Stomach (tissue), 8 donors: ENCODE measurements at regions not wholly inside any gene's neighbourhood (a gene's known extent, or its start where the extent isn't known, plus 50 kb on each side); places are given as distances from the start of the nearest gene placed in this dataset.

ENCODE experiments used
- DNase-seq, 2 donors: peaks; one replicate each; pipeline versions ENCODE4 v3.0.0 to v3.0.0-alpha.2; 2013 to 2019
- H3K27ac ChIP-seq, 5 donors: fragments of 200-600 bp in 4 of 5; sonication (generic) in 4 of 5; one replicate each; pipeline ENCODE4 v1.5.1; 2013 to 2019; ENCODE audit warnings: mild to moderate bottlenecking in 1 of 5, moderate library complexity in 1 of 5
- H3K27me3 ChIP-seq, 3 donors: fragments of 200-600 bp; sonication (generic); one replicate each; pipeline ENCODE4 v1.5.1; 2017 to 2019; ENCODE audit warnings: mixed run types in 1 of 3
- H3K36me3 ChIP-seq, 4 donors: fragments of 200-600 bp; sonication (generic); 1 replicate in 3 of 4; 2 replicates in 1 of 4; pipeline ENCODE4 v1.5.1; 2016 to 2019
- H3K4me1 ChIP-seq, 4 donors: fragments of 200-600 bp; sonication (generic); one replicate each; pipeline ENCODE4 v1.5.1; 2016 to 2019
- H3K4me3 ChIP-seq, 4 donors: fragments of 200-600 bp; sonication (generic) in 3 of 4; one replicate each; pipeline ENCODE4 v1.5.1; 2016 to 2019; ENCODE audit warnings: mild to moderate bottlenecking in 1 of 4
- H3K9me3 ChIP-seq, 4 donors: fragments of 200-600 bp; sonication (generic); one replicate each; pipeline ENCODE4 v1.5.1; 2016 to 2019
- EP300 ChIP-seq: sonication (generic); formaldehyde crosslinking; IDR thresholded peaks from one replicate; pipeline ENCODE4 v1.6.1; 2017; ENCODE audit warnings: antibody characterized with exemption
- POLR2A ChIP-seq, 4 donors: fragments of 450-650 bp; IDR thresholded peaks; one replicate each; pipeline ENCODE4 v1.6.1; 2016; ENCODE audit warnings: antibody characterized with exemption in 4 of 4, control low read depth in 2 of 4, mild to moderate bottlenecking in 1 of 4, moderate library complexity in 1 of 4
- POLR2AphosphoS5 ChIP-seq, 3 donors: sonication (generic); formaldehyde crosslinking; IDR thresholded peaks; one replicate each; pipeline ENCODE4 v1.6.1; 2016; ENCODE audit warnings: antibody characterized with exemption in 3 of 3
- WGBS, 5 donors: extraction: QIAGEN DNeasy Blood & Tissue Kit in 3 of 5; methylation state at CpG; one replicate each; pipeline versions ENCODE4 v1.1.5 to v1.1.7; 2013 to 2018; 5-methylcytosine and 5-hydroxymethylcytosine counted together
- intact Hi-C: fragments of 100-400 bp; cut with DNase I; formaldehyde crosslinking; loops from one replicate; pipeline ENCODE4 v1.15.1; 2023; ENCODE audit warnings: low total_unique reads
- TF ChIP-seq, protein P1 (sequence below), 7 experiments: fragments of 450-650 bp in 4 of 7; fragments of 200-600 bp in 3 of 7; sonication (generic) in 3 of 7; IDR thresholded peaks; one replicate each; pipeline ENCODE4 v1.5.1; 2016 to 2019; ENCODE audit warnings: antibody characterized with exemption in 7 of 7, control low read depth in 2 of 7, mild to moderate bottlenecking in 1 of 7
- donor health status: healthy with polysubstance abuse.
- donor health status: Bipolar disorder and iron deficiency.
- donor health status: healthy.

DNA sequence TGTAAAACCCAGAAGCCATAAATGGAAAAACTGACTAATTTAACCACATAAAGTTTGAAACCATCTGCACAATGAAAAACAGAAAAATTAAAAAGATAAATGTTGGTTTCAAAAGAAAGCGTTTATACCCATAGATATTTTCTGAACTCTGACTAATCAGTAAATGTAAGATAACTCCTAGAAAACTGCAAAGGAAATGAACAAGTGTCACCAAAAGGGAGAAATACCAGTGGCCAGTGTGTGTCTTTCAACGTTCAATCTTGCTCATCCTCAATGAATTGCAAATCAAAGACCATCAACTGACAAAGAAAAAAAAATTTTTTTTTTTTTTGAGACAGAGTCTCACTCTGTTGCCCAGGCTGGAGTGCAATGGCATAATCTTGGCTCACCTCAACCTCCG, 180.1 kb downstream of the SYK start:
- intact Hi-C loops = no loop called here

DNA sequence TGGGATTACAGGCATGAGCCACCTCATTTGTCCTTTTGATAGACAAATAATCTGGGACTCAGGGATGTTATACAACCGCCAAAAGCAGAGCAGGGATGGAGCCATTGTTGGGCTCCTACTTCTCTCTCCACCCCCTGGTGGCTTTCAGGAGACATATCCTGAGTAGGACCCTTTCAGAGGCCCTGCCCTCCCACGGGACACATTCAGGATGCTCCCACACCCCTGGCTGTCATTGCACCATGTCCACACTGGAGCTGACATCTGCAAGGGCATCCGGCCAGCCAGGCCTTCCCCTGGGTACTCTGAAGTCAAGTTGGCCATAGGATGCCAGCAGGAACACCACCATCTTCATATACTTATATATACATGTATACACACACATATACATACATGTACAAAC, 181.8 kb downstream of the SYK start:
- intact Hi-C loops = no loop called here
- H3K9me3 ChIP-seq = no peaks in the 10 kb centered on the region
- TF ChIP-seq POLR2A (IDR thresholded peaks at IDR 0.05) (no peak), EP300 (no peak), POLR2AphosphoS5 (IDR thresholded peaks at IDR 0.05) (no peak)
- TF ChIP-seq, protein P1, sequence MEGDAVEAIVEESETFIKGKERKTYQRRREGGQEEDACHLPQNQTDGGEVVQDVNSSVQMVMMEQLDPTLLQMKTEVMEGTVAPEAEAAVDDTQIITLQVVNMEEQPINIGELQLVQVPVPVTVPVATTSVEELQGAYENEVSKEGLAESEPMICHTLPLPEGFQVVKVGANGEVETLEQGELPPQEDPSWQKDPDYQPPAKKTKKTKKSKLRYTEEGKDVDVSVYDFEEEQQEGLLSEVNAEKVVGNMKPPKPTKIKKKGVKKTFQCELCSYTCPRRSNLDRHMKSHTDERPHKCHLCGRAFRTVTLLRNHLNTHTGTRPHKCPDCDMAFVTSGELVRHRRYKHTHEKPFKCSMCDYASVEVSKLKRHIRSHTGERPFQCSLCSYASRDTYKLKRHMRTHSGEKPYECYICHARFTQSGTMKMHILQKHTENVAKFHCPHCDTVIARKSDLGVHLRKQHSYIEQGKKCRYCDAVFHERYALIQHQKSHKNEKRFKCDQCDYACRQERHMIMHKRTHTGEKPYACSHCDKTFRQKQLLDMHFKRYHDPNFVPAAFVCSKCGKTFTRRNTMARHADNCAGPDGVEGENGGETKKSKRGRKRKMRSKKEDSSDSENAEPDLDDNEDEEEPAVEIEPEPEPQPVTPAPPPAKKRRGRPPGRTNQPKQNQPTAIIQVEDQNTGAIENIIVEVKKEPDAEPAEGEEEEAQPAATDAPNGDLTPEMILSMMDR (IDR thresholded peaks at IDR 0.05) = no peak
- no peaks in the 10 kb centered on the region for H3K4me1 ChIP-seq
- 73 to 85% (median 75%) methylated on average over 3 of the region's 3 CpGs for WGBS, 5 donors
- no peak overlapping the region for H3K4me3 ChIP-seq
- H3K36me3 ChIP-seq = no peaks in the 10 kb centered on the region
- no peak overlapping the region for H3K27ac ChIP-seq
- DNase-seq = no peak
- no peaks in the 10 kb centered on the region for H3K27me3 ChIP-seq

More for the DNA sequence above, 180.1 kb downstream of the SYK start:
- H3K9me3 ChIP-seq = no peaks in the 10 kb centered on the region
- WGBS, 5 donors = 79 to 92% (median 89%) methylated on average over 3 of the region's 3 CpGs
- H3K4me1 ChIP-seq = no peaks in the 10 kb centered on the region
- DNase-seq = no peak
- no peaks in the 10 kb centered on the region for H3K36me3 ChIP-seq
- H3K27me3 ChIP-seq = no peaks in the 10 kb centered on the region
- no peak for TF ChIP-seq POLR2AphosphoS5 (IDR thresholded peaks at IDR 0.05)
- TF ChIP-seq POLR2A (IDR thresholded peaks at IDR 0.05) = no peak
- TF ChIP-seq, protein P1 (IDR thresholded peaks at IDR 0.05) = no peak
- no peak for TF ChIP-seq EP300
- H3K27ac ChIP-seq = no peak overlapping the region
- no peak overlapping the region for H3K4me3 ChIP-seq

DNA sequence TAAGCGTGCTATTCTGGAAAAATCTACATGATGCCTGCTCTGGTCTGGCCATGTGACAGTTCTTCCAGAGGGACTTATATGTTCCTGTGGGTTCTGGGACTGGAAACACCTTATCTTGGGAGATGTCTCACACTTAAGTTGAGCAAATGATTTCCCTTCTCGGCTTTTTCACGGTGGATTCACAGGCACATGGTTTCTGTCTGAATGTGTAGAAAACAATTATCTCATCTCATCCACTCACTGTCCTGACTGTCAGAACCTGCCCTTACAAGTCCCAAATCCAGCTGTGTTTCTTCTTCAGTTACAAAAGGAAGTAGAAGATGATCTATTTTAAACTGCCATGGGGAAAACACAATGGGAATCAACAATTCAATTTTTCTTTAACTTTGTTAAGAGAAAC, 184.0 kb downstream of the SYK start:
- H3K4me1 ChIP-seq = no peaks in the 10 kb centered on the region
- WGBS, 5 donors = 75 to 86% (median 77%) methylated on average over 3 of the region's 3 CpGs
- DNase-seq = no peak
- H3K36me3 ChIP-seq = no peaks in the 10 kb centered on the region
- peaks cover 0 to 4% (median 0%) of the 10 kb centered on the region in 4 donors for H3K9me3 ChIP-seq
- H3K27me3 ChIP-seq = no peaks in the 10 kb centered on the region
- no peak overlapping the region for H3K4me3 ChIP-seq
- no peak overlapping the region for H3K27ac ChIP-seq
- intact Hi-C loops = no loop called here
- TF ChIP-seq EP300 (no peak), POLR2A (IDR thresholded peaks at IDR 0.05) (no peak), POLR2AphosphoS5 (IDR thresholded peaks at IDR 0.05) (no peak)
- TF ChIP-seq, protein P1 (IDR thresholded peaks at IDR 0.05) = no peak

DNA sequence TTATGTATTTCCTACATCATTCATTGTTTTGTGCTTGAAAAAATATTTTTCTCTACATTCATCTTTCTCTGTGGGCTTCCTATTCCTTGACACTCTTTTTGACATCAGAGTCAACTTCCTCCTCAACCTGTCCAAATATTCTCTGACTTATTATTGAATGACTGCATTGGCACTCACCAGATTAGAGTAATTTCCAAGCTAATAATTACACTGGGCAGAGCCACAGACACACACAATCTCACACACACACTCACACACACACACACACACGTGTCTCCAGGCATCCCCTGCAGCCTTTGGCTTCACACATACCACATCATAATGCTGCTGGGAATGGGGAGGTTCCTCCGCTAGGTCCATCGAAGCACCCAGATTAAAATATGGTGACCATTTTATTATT, 184.5 kb downstream of the SYK start:
- Histone ChIP-seq H3K9me3 (peaks cover 0 to 8% (median under 1%) of the 10 kb centered on the region in 4 donors), H3K27me3 (no peaks in the 10 kb centered on the region), H3K36me3 (no peaks in the 10 kb centered on the region), H3K4me3 (no peak overlapping the region), H3K27ac (no peak overlapping the region), H3K4me1 (no peaks in the 10 kb centered on the region)
- WGBS, 5 donors = 70 to 83% (median 78%) methylated on average over 3 of the region's 3 CpGs
- TF ChIP-seq POLR2AphosphoS5 (IDR thresholded peaks at IDR 0.05) (no peak), POLR2A (IDR thresholded peaks at IDR 0.05) (no peak)
- DNase-seq = no peak
- intact Hi-C loops = no loop called here

DNA sequence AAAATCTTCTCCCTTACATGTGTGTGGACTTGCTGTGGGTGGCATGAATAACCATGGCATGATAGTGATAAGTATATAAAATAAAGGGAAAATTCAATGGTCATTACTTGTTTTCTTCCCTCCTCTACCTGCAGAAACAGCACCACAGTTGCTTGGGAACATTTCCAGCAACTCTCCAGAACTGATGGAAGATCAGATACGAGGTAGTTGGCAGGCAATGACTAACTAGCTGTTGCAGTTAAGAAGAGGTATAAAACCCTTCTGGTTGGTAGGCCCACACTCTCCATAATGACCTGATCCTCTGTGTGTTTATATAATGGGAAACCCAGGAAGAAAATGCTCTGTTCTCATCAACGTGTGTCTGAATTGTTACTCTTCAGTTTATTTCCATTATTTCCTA, 185.9 kb downstream of the SYK start:
- 39 to 69% (median 56%) methylated on average over 2 of the region's 2 CpGs for WGBS, 5 donors
- intact Hi-C loops = no loop called here
- Histone ChIP-seq H3K27ac (no peak overlapping the region), H3K9me3 (peaks cover 0 to 8% (median 4%) of the 10 kb centered on the region in 4 donors), H3K36me3 (no peaks in the 10 kb centered on the region), H3K4me3 (no peak overlapping the region), H3K4me1 (no peaks in the 10 kb centered on the region), H3K27me3 (no peaks in the 10 kb centered on the region)
- DNase-seq = no peak
- TF ChIP-seq POLR2A (IDR thresholded peaks at IDR 0.05) (no peak), EP300 (no peak), POLR2AphosphoS5 (IDR thresholded peaks at IDR 0.05) (no peak)
- TF ChIP-seq, protein P1 (IDR thresholded peaks at IDR 0.05) = no peak
